Ramos (cell line): ENCODE measurements at regions not wholly inside any gene's neighbourhood (a gene's known extent, or its start where the extent isn't known, plus 50 kb on each side); places are given as distances from the start of the nearest gene placed in this dataset.

Experiments used
- in situ Hi-C: fragments of 300-500 bp; cut with MboI; formaldehyde crosslinking; loops from one replicate; pipeline ENCODE4 v1.14.3; 2022; ENCODE audit warnings: low sequenced_read_pairs; ENCODE audit not compliant: unreplicated experiment

GRCh38 chr20:4635781-4636180 is 50.5 kb upstream of the PRNP start:
- in situ Hi-C loops: no loop called here

GRCh38 chr20:4635342-4635741 is 50.9 kb upstream of the PRNP start:
- in situ Hi-C loops: no loop called here

GRCh38 chr20:4633780-4634179 is 52.5 kb upstream of the PRNP start:
- in situ Hi-C loops: no loop called here

- in situ Hi-C loops: no loop called here
These were observed 52.9 kb upstream of the PRNP start for GRCh38 chr20:4633379-4633778.

GRCh38 chr20:4632876-4633275 is 53.4 kb upstream of the PRNP start:
- in situ Hi-C loops: no loop called here

- in situ Hi-C loops: no loop called here
These were observed 60.0 kb upstream of the PRNP start for GRCh38 chr20:4626228-4626627.

GRCh38 chr20:4625687-4626086 is 60.6 kb upstream of the PRNP start:
- in situ Hi-C loops: no loop called here

GRCh38 chr20:4624675-4625336 is 61.5 kb upstream of the PRNP start:
- in situ Hi-C loops: loop anchor here (25.0 kb wide), 2 partner anchors 462 to 587 kb away; no protein-coding TSS in a partner anchor

GRCh38 chr20:4619144-4619543 is 67.1 kb upstream of the PRNP start:
- in situ Hi-C loops: loop anchor here (25.0 kb wide), 2 partner anchors 468 to 593 kb away; no protein-coding TSS in a partner anchor

- in situ Hi-C loops: loop anchor here (25.0 kb wide), 2 partner anchors 470 to 595 kb away; no protein-coding TSS in a partner anchor
These were observed 68.8 kb upstream of the PRNP start for GRCh38 chr20:4617484-4617883.

GRCh38 chr20:4617019-4617418 is 69.2 kb upstream of the PRNP start:
- in situ Hi-C loops: loop anchor here (25.0 kb wide), 2 partner anchors 470 to 595 kb away; no protein-coding TSS in a partner anchor

- in situ Hi-C loops: loop anchor here (25.0 kb wide), 2 partner anchors 473 to 598 kb away; no protein-coding TSS in a partner anchor
These were observed 72.3 kb upstream of the PRNP start for GRCh38 chr20:4613718-4614620.

- in situ Hi-C loops: loop anchor here (25.0 kb wide), 2 partner anchors 474 to 599 kb away; no protein-coding TSS in a partner anchor
These were observed 73.1 kb upstream of the PRNP start for GRCh38 chr20:4613184-4613583.

GRCh38 chr20:4610871-4611270 is 75.4 kb upstream of the PRNP start:
- in situ Hi-C loops: loop anchor here (25.0 kb wide), 2 partner anchors 476 to 601 kb away; no protein-coding TSS in a partner anchor

- in situ Hi-C loops: loop anchor here (10.0 to 25.0 kb wide), 3 partner anchors 345 to 603 kb away; no protein-coding TSS in a partner anchor
These were observed 76.7 kb upstream of the PRNP start for GRCh38 chr20:4609511-4609910.

- in situ Hi-C loops: loop anchor here (10.0 to 25.0 kb wide), 3 partner anchors 346 to 603 kb away; no protein-coding TSS in a partner anchor
These were observed 77.4 kb upstream of the PRNP start for GRCh38 chr20:4608861-4609260.

- in situ Hi-C loops: loop anchor here (10.0 to 25.0 kb wide), 3 partner anchors 348 to 605 kb away; no protein-coding TSS in a partner anchor
These were observed 79.0 kb upstream of the PRNP start for GRCh38 chr20:4607287-4607713.

GRCh38 chr20:4606051-4606450 is 80.2 kb upstream of the PRNP start:
- in situ Hi-C loops: loop anchor here (10.0 to 25.0 kb wide), 3 partner anchors 349 to 606 kb away; no protein-coding TSS in a partner anchor

GRCh38 chr20:4605166-4605565 is 81.1 kb upstream of the PRNP start:
- in situ Hi-C loops: loop anchor here (10.0 to 25.0 kb wide), 3 partner anchors 350 to 607 kb away; no protein-coding TSS in a partner anchor

GRCh38 chr20:4604580-4604979 is 81.7 kb upstream of the PRNP start:
- in situ Hi-C loops: loop anchor here (5.0 to 25.0 kb wide), 4 partner anchors 113 to 608 kb away; no protein-coding TSS in a partner anchor
